ENCODE measurements at regions not wholly inside any gene's neighbourhood (a gene's known extent, or its start where the extent isn't known, plus 50 kb on each side); places are given as distances from the start of the nearest gene placed in this dataset.

DNA sequence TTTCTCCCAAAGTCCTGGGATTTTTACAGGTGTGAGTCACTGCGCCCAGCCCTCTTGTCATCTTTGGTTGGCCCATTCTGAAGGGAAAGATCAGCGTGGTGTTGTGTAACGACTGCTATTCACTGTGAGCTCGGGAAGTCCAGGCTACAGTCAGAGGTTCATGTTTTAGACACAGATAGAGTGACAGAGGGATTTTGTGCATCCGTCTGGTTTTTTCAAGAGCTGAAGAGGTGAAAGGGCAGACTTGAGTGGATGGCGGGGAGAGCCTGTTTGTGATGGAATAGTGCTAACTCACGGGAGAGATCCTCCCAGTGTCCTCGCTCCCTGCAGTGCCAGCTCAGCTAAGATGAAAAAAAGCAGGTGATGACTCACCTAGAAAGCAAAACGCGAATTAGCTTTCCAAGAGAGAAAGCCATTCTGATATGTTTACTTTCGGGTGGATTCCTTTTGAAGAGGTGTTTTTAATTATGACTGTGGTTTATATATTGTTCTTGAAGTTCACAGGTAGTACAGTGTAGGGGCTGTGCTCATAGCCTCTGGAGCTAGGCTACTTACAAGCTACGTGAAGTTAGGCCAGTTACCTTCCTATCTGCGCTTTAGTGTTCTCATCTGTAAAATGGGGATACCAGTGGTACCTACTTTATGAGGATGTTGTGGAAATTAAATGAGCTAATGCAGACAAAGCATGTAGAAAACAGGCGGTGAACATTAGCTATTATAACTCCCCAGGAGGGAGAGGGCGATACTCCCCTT lies 67.2 kb downstream of the C11orf91 start:
- no peaks in the 10 kb centered on the region for H4K20me1 ChIP-seq (ENCODE audit: insufficient read depth, low read length)
- no peaks in the 10 kb centered on the region for H3K36me3 ChIP-seq (replicated peaks in 1 of 2; ENCODE audit: control insufficient read depth in 1 of 2, insufficient read depth in 2 of 2, low read length in 2 of 2)
- Mint-ChIP-seq H3K4me1 (peaks cover 34% of the 10 kb centered on the region), H3K36me3 (no peaks in the 10 kb centered on the region), H3K27me3 (ENCODE audit: low read depth in 3 of 3) (peaks cover 1 to 3% (median 2%) of the 10 kb centered on the region in 3 donors), H3K27ac (no peak overlapping the region), H3K4me3 (no peak overlapping the region), H3K9me3 (peaks cover 4 to 18% (median 12%) of the 10 kb centered on the region in 7 donors)
- intact Hi-C loops (cut with micrococcal nuclease) = no loop called here
- no peak overlapping the region for H3K9ac ChIP-seq (ENCODE audit: insufficient read depth, low read length, poor library complexity, severe bottlenecking)
- WGBS (ENCODE audit: insufficient coverage) = 87% methylated on average over 11 of the region's 15 CpGs
- H3K4me3 ChIP-seq (replicated peaks in 1 of 3; ENCODE audit: low read depth in 2 of 3, low read length in 3 of 3) = no peak overlapping the region
- DNase-seq = peak in 1 of 3 donors; percentile 32
- no peak overlapping the region for H3K4me2 ChIP-seq (replicated peaks; ENCODE audit: extremely low read depth, low read length, poor library complexity, severe bottlenecking)
- no peak overlapping the region for H2AFZ ChIP-seq (ENCODE audit: insufficient read depth, low read depth, low read length, poor library complexity, severe bottlenecking)
- no peaks in the 10 kb centered on the region for H3K79me2 ChIP-seq (ENCODE audit: insufficient read depth, low read length)
- H3K27me3 ChIP-seq (ENCODE audit: control insufficient read depth in 2 of 2, insufficient read depth in 2 of 2, low read length in 2 of 2) = no peaks in the 10 kb centered on the region
- H3K9me3 ChIP-seq (replicated peaks in 1 of 2; ENCODE audit: control insufficient read depth in 1 of 2, insufficient read depth in 1 of 2, low read length in 2 of 2) = no peaks in the 10 kb centered on the region
- TF ChIP-seq, protein P1, sequence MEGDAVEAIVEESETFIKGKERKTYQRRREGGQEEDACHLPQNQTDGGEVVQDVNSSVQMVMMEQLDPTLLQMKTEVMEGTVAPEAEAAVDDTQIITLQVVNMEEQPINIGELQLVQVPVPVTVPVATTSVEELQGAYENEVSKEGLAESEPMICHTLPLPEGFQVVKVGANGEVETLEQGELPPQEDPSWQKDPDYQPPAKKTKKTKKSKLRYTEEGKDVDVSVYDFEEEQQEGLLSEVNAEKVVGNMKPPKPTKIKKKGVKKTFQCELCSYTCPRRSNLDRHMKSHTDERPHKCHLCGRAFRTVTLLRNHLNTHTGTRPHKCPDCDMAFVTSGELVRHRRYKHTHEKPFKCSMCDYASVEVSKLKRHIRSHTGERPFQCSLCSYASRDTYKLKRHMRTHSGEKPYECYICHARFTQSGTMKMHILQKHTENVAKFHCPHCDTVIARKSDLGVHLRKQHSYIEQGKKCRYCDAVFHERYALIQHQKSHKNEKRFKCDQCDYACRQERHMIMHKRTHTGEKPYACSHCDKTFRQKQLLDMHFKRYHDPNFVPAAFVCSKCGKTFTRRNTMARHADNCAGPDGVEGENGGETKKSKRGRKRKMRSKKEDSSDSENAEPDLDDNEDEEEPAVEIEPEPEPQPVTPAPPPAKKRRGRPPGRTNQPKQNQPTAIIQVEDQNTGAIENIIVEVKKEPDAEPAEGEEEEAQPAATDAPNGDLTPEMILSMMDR (IDR thresholded peaks at IDR 0.05) = no peak
- peaks cover 28 to 35% of the 10 kb centered on the region in 2 donors for H3K4me1 ChIP-seq (ENCODE audit: control insufficient read depth in 1 of 2, insufficient read depth in 2 of 2, low read length in 2 of 2)
- H3K27ac ChIP-seq (ENCODE audit: low read depth in 1 of 2, low read length in 2 of 2) = no peak overlapping the region

DNA sequence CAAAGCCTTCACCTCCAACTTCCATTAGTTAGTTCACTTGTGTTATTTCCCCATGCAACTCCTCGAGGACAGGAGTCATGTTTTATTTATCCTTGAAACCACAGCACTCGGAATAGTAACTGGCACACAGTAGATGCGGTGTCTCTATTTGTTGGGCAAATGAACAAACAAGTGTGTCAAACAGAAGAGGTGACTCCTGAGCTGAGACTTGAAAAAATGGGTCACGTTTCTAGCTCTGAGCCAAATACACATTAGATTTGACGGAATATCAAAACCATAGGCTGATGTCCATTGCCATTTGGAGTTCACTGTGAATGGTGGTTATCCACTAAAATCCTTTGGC lies 68.9 kb downstream of the C11orf91 start:
- Histone ChIP-seq H3K4me2 (replicated peaks; ENCODE audit: extremely low read depth, low read length, poor library complexity, severe bottlenecking) (no peak overlapping the region), H3K36me3 (replicated peaks in 1 of 2; ENCODE audit: control insufficient read depth in 1 of 2, insufficient read depth in 2 of 2, low read length in 2 of 2) (no peaks in the 10 kb centered on the region), H3K9me3 (replicated peaks in 1 of 2; ENCODE audit: control insufficient read depth in 1 of 2, insufficient read depth in 1 of 2, low read length in 2 of 2) (no peaks in the 10 kb centered on the region), H3K27me3 (ENCODE audit: control insufficient read depth in 2 of 2, insufficient read depth in 2 of 2, low read length in 2 of 2) (no peaks in the 10 kb centered on the region), H2AFZ (ENCODE audit: insufficient read depth, low read depth, low read length, poor library complexity, severe bottlenecking) (no peak overlapping the region), H3K4me3 (replicated peaks in 1 of 3; ENCODE audit: low read depth in 2 of 3, low read length in 3 of 3) (no peak overlapping the region), H4K20me1 (ENCODE audit: insufficient read depth, low read length) (no peaks in the 10 kb centered on the region), H3K4me1 (ENCODE audit: control insufficient read depth in 1 of 2, insufficient read depth in 2 of 2, low read length in 2 of 2) (peaks cover 26 to 32% of the 10 kb centered on the region in 2 donors), H3K79me2 (ENCODE audit: insufficient read depth, low read length) (no peaks in the 10 kb centered on the region), H3K9ac (ENCODE audit: insufficient read depth, low read length, poor library complexity, severe bottlenecking) (no peak overlapping the region), H3K27ac (ENCODE audit: low read depth in 1 of 2, low read length in 2 of 2) (no peak overlapping the region)
- intact Hi-C loops (cut with micrococcal nuclease) = no loop called here
- peaks cover 4 to 15% (median 12%) of the 10 kb centered on the region in 7 donors for H3K9me3 Mint-ChIP-seq
- H3K36me3 Mint-ChIP-seq = no peaks in the 10 kb centered on the region
- TF ChIP-seq, protein P1 (IDR thresholded peaks at IDR 0.05) = no peak
- no peak overlapping the region for H3K4me3 Mint-ChIP-seq
- H3K27ac Mint-ChIP-seq = peak overlapping the region in 1 of 7 donors; percentile 83
- 94% methylated on average over 3 of the region's 5 CpGs for WGBS (ENCODE audit: insufficient coverage)
- DNase-seq = no peak
- peaks cover under 1 to 4% (median 3%) of the 10 kb centered on the region in 3 donors for H3K27me3 Mint-ChIP-seq (ENCODE audit: low read depth in 3 of 3)
- peaks cover 30% of the 10 kb centered on the region for H3K4me1 Mint-ChIP-seq
